NCI-H1436 (cell line): ENCODE measurements at regions not wholly inside any gene's neighbourhood (a gene's known extent, or its start where the extent isn't known, plus 50 kb on each side); places are given as distances from the start of the nearest gene placed in this dataset.

Experiments
- DNase-seq: peaks from one replicate; lab custom pipeline; 2025; lab: John Stamatoyannopoulos, UW

- no peak for DNase-seq
These were observed 152.7 kb upstream of the SERP2 start for GRCh38 chr13:44220948-44221347.

- DNase-seq, result no peak
These were observed 152.0 kb upstream of the SERP2 start for GRCh38 chr13:44221657-44222056.

- DNase-seq, result no peak
These were observed 149.7 kb upstream of the SERP2 start for GRCh38 chr13:44223770-44224444.

- DNase-seq, result no peak
These were observed 149.0 kb upstream of the SERP2 start for GRCh38 chr13:44224450-44225149.

GRCh38 chr13:44229371-44230030, 144.1 kb upstream of the SERP2 start:
- DNase-seq, result no peak

GRCh38 chr13:44230071-44230470, 143.6 kb upstream of the SERP2 start:
- DNase-seq, result no peak

GRCh38 chr13:44230736-44231135, 142.9 kb upstream of the SERP2 start:
- DNase-seq, result no peak

- no peak for DNase-seq
These were observed 141.7 kb upstream of the SERP2 start for GRCh38 chr13:44231786-44232516.

GRCh38 chr13:44232774-44233173, 140.8 kb upstream of the SERP2 start:
- no peak for DNase-seq

GRCh38 chr13:44234566-44234965, 139.1 kb upstream of the SERP2 start:
- no peak for DNase-seq

GRCh38 chr13:44236370-44236769, 137.3 kb upstream of the SERP2 start:
- no peak for DNase-seq

- no peak for DNase-seq
These were observed 136.8 kb upstream of the SERP2 start for GRCh38 chr13:44236801-44237207.

GRCh38 chr13:44237276-44237767, 136.3 kb upstream of the SERP2 start:
- DNase-seq, result no peak

- DNase-seq, result no peak
These were observed 135.7 kb upstream of the SERP2 start for GRCh38 chr13:44237881-44238421.

- no peak for DNase-seq
These were observed 132.9 kb upstream of the SERP2 start for GRCh38 chr13:44240611-44241145.

GRCh38 chr13:44241638-44242037, 132.0 kb upstream of the SERP2 start:
- DNase-seq, result no peak

- DNase-seq, result no peak
These were observed 130.9 kb upstream of the SERP2 start for GRCh38 chr13:44242766-44243165.

GRCh38 chr13:44243198-44243857, 130.3 kb upstream of the SERP2 start:
- DNase-seq, result peak; percentile 40

- no peak for DNase-seq
These were observed 129.3 kb upstream of the SERP2 start for GRCh38 chr13:44244288-44244687.

- no peak for DNase-seq
These were observed 124.2 kb upstream of the SERP2 start for GRCh38 chr13:44249431-44249836.

- DNase-seq, result no peak
These were observed 120.7 kb upstream of the SERP2 start for GRCh38 chr13:44252938-44253337.
